ENCODE measurements at regions not wholly inside any gene's neighbourhood (a gene's known extent, or its start where the extent isn't known, plus 50 kb on each side); places are given as distances from the start of the nearest gene placed in this dataset.

DNA sequence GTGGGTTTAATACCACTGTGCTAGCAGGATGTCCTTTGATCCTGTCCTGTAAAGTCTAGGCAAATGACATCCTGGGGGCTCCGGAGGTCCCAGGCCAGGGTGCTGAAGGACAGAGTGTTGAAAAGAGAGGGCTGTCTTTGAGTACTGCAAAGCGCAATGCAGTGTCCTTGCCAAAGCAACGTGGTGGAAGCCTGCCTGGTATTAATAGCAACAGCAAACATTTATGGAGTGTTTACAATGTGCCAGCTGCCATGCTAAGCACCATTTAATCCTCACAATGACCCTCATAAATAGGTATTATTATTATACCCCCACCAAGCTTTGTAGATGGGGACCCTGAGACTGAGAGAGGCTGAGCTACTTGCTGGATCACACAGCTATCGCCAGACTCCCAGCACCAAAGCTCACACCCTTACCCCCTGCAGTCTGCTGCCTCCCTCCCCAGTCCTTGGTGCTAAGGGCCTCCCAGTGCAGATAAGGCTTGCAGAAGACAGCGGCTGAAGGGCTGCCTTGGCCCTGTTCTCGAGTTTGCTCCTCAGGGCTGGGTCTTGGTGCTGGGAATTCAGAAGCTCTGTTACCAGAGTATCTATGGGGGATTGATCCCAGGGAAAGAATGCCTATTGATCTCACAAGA, 427.7 kb downstream of the FUT8 start:
- no peaks in the 10 kb centered on the region; a peak in 1 of 4 replicates for H3K4me1 ChIP-seq (ENCODE audit: control insufficient read depth in 1 of 2, insufficient read depth in 2 of 2, low read depth in 1 of 2, low read length in 1 of 2)
- H3K27ac ChIP-seq (ENCODE audit: low read depth in 2 of 2, low read length in 1 of 2): no peak overlapping the region
- H3K4me3 ChIP-seq (ENCODE audit: low read depth in 2 of 2, low read length in 1 of 2): no peak overlapping the region
- H4K20me1 ChIP-seq (ENCODE audit: insufficient read depth): no peaks in the 10 kb centered on the region
- no peaks in the 10 kb centered on the region for H3K36me3 ChIP-seq (replicated peaks in 1 of 2; ENCODE audit: control insufficient read depth in 1 of 2, insufficient read depth in 2 of 2, low read length in 1 of 2)
- no peak for DNase-seq
- 45% methylated on average over 6 of the region's 6 CpGs for WGBS (ENCODE audit: low lambda C conversion rate)
- TF ChIP-seq EZH2phosphoT487 (IDR thresholded peaks at IDR 0.05; ENCODE audit: borderline replicate concordance, low read depth) (no peak), NRF1 (IDR thresholded peaks at IDR 0.05; ENCODE audit: low read depth, low read length) (no peak), SIN3A (IDR thresholded peaks at IDR 0.05; ENCODE audit: borderline replicate concordance, low read depth, low read length) (no peak), FOSL2 (IDR thresholded peaks at IDR 0.05; ENCODE audit: borderline replicate concordance, low read depth) (no peak), RFX5 (IDR thresholded peaks at IDR 0.05; ENCODE audit: low read length) (no peak), MEF2A (IDR thresholded peaks at IDR 0.05; ENCODE audit: borderline replicate concordance, low read depth) (no peak), RCOR1 (IDR thresholded peaks at IDR 0.05; ENCODE audit: low read length) (no peak)
- TF ChIP-seq, protein P1, sequence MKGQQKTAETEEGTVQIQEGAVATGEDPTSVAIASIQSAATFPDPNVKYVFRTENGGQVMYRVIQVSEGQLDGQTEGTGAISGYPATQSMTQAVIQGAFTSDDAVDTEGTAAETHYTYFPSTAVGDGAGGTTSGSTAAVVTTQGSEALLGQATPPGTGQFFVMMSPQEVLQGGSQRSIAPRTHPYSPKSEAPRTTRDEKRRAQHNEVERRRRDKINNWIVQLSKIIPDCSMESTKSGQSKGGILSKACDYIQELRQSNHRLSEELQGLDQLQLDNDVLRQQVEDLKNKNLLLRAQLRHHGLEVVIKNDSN (IDR thresholded peaks at IDR 0.05; ENCODE audit: borderline replicate concordance, low read depth): no peak
- TF ChIP-seq, protein P2, sequence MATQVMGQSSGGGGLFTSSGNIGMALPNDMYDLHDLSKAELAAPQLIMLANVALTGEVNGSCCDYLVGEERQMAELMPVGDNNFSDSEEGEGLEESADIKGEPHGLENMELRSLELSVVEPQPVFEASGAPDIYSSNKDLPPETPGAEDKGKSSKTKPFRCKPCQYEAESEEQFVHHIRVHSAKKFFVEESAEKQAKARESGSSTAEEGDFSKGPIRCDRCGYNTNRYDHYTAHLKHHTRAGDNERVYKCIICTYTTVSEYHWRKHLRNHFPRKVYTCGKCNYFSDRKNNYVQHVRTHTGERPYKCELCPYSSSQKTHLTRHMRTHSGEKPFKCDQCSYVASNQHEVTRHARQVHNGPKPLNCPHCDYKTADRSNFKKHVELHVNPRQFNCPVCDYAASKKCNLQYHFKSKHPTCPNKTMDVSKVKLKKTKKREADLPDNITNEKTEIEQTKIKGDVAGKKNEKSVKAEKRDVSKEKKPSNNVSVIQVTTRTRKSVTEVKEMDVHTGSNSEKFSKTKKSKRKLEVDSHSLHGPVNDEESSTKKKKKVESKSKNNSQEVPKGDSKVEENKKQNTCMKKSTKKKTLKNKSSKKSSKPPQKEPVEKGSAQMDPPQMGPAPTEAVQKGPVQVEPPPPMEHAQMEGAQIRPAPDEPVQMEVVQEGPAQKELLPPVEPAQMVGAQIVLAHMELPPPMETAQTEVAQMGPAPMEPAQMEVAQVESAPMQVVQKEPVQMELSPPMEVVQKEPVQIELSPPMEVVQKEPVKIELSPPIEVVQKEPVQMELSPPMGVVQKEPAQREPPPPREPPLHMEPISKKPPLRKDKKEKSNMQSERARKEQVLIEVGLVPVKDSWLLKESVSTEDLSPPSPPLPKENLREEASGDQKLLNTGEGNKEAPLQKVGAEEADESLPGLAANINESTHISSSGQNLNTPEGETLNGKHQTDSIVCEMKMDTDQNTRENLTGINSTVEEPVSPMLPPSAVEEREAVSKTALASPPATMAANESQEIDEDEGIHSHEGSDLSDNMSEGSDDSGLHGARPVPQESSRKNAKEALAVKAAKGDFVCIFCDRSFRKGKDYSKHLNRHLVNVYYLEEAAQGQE (IDR thresholded peaks at IDR 0.05; ENCODE audit: low read depth, low read length): no peak
- no peak overlapping the region for H2AFZ ChIP-seq (ENCODE audit: low read depth)
- no peaks in the 10 kb centered on the region; the same call in 1 of the 2 replicates for H3K27me3 ChIP-seq (ENCODE audit: insufficient read depth)
- H3K9me3 ChIP-seq: no peaks in the 10 kb centered on the region
- H3K4me2 ChIP-seq: no peak overlapping the region
- no peaks in the 10 kb centered on the region for H3K79me2 ChIP-seq (ENCODE audit: insufficient read depth)
- ChIA-PET CTCF (interaction anchor here (2.2 kb wide), 1 partner anchor 16 kb away, joined by 9 read pairs; no protein-coding TSS in a partner anchor), POLR2A (no interaction called here)
- no peaks in the 10 kb centered on the region for H3K9me2 ChIP-seq
- H3F3A ChIP-seq (replicated peaks; ENCODE audit: insufficient read depth): no peaks in the 10 kb centered on the region
- H3K9ac ChIP-seq: no peak overlapping the region

DNA sequence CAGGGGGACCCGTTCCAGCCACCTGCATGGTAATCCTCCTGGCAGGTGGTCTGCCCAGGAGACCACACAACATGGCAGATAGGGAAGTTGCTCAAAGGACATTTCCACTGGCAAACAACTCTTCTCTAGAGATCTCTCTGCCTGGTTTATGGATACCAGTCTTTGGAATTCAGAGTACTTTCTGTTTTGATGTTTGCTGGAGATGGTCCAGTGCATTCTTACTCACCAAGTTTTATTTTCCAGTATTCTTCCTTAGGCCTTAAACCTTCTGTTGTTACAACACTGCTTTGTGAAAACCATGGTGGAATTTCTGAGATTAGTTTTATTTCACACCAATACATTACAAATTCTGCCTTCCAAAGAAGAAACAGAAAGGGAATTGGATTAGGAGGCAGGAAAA, 428.3 kb downstream of the FUT8 start:
- no peaks in the 10 kb centered on the region for H3K36me3 ChIP-seq (replicated peaks in 1 of 2; ENCODE audit: control insufficient read depth in 1 of 2, insufficient read depth in 2 of 2, low read length in 1 of 2)
- no peaks in the 10 kb centered on the region for H3F3A ChIP-seq (replicated peaks; ENCODE audit: insufficient read depth)
- no peaks in the 10 kb centered on the region for H4K20me1 ChIP-seq (ENCODE audit: insufficient read depth)
- H3K4me1 ChIP-seq (ENCODE audit: control insufficient read depth in 1 of 2, insufficient read depth in 2 of 2, low read depth in 1 of 2, low read length in 1 of 2): no peaks in the 10 kb centered on the region; a peak in 1 of 4 replicates
- CTCF ChIA-PET: interaction anchor here (2.2 kb wide), 1 partner anchor 16 kb away, joined by 9 read pairs; no protein-coding TSS in a partner anchor
- H3K27ac ChIP-seq (ENCODE audit: low read depth in 2 of 2, low read length in 1 of 2): no peak overlapping the region
- DNase-seq: no peak
- TF ChIP-seq TEAD4 (IDR thresholded peaks at IDR 0.05; ENCODE audit: borderline replicate concordance, insufficient read depth) (no peak), RAD21 (IDR thresholded peaks at IDR 0.05; ENCODE audit: low read length) (no peak), CHD2 (IDR thresholded peaks at IDR 0.05; ENCODE audit: low read length, partially characterized antibody) (no peak), GATA2 (CRISPR knock-in tag; IDR thresholded peaks at IDR 0.05) (no peak), SMC3 (IDR thresholded peaks at IDR 0.05; ENCODE audit: low read depth, low read length) (no peak), MEF2A (IDR thresholded peaks at IDR 0.05; ENCODE audit: borderline replicate concordance, low read depth) (no peak), MXI1 (IDR thresholded peaks at IDR 0.05; ENCODE audit: low read depth, low read length) (no peak), RXRA (IDR thresholded peaks at IDR 0.05; ENCODE audit: borderline replicate concordance, low read depth) (no peak), NRF1 (IDR thresholded peaks at IDR 0.05; ENCODE audit: low read depth, low read length) (no peak), FOSL2 (IDR thresholded peaks at IDR 0.05; ENCODE audit: borderline replicate concordance, low read depth) (no peak)
- TF ChIP-seq, protein P3, sequence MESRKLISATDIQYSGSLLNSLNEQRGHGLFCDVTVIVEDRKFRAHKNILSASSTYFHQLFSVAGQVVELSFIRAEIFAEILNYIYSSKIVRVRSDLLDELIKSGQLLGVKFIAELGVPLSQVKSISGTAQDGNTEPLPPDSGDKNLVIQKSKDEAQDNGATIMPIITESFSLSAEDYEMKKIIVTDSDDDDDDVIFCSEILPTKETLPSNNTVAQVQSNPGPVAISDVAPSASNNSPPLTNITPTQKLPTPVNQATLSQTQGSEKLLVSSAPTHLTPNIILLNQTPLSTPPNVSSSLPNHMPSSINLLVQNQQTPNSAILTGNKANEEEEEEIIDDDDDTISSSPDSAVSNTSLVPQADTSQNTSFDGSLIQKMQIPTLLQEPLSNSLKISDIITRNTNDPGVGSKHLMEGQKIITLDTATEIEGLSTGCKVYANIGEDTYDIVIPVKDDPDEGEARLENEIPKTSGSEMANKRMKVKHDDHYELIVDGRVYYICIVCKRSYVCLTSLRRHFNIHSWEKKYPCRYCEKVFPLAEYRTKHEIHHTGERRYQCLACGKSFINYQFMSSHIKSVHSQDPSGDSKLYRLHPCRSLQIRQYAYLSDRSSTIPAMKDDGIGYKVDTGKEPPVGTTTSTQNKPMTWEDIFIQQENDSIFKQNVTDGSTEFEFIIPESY (IDR thresholded peaks at IDR 0.05; ENCODE audit: borderline replicate concordance, low read depth): no peak
- TF ChIP-seq, protein P1 (IDR thresholded peaks at IDR 0.05; ENCODE audit: borderline replicate concordance, low read depth): no peak
- TF ChIP-seq, protein P4, sequence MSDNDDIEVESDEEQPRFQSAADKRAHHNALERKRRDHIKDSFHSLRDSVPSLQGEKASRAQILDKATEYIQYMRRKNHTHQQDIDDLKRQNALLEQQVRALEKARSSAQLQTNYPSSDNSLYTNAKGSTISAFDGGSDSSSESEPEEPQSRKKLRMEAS (IDR thresholded peaks at IDR 0.05; ENCODE audit: low read depth): no peak
- 18% methylated on average over 1 of the region's 1 CpG for WGBS (ENCODE audit: low lambda C conversion rate)
- no peak overlapping the region for H2AFZ ChIP-seq (ENCODE audit: low read depth)
- no peak overlapping the region for H3K4me3 ChIP-seq (ENCODE audit: low read depth in 2 of 2, low read length in 1 of 2)
- H3K9me3 ChIP-seq: no peaks in the 10 kb centered on the region
- no peaks in the 10 kb centered on the region for H3K9me2 ChIP-seq
- POLR2A ChIA-PET: no interaction called here
- H3K27me3 ChIP-seq (ENCODE audit: insufficient read depth): no peaks in the 10 kb centered on the region; the same call in 1 of the 2 replicates
- H3K79me2 ChIP-seq (ENCODE audit: insufficient read depth): no peaks in the 10 kb centered on the region
- no peak overlapping the region for H3K9ac ChIP-seq
- no peak overlapping the region for H3K4me2 ChIP-seq

Data from SK-N-SH (cell line).